ENCODE measurements at regions not wholly inside any gene's neighbourhood (a gene's known extent, or its start where the extent isn't known, plus 50 kb on each side); places are given as distances from the start of the nearest gene placed in this dataset.

DNA sequence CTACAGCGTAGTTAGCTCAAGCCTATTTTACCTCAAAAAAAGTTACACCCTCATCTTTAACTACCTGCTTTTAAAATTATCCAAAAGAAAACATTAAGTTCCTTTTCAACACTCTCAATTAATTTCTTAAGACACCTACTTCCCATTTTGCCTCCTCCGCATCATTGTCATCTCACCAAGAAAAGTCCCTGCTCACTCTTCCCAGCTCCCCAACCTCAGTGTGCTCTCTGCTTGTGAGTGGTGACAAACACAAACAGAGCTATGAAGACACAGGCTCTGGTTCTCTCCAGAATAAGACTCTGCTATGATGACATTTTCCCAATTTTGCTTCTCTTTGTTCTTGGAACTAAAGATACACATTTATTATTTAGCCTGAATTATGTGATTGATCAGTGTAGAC lies 385.1 kb upstream of the HTR2A start:
- no peaks in the 10 kb centered on the region for H3K36me3 Mint-ChIP-seq (ENCODE audit: low read depth, unreplicated experiment)
- Histone ChIP-seq H3K79me2 (ENCODE audit: insufficient read depth, low read length) (no peaks in the 10 kb centered on the region), H3K4me1 (ENCODE audit: insufficient read depth, low read length) (peaks cover 3% of the 10 kb centered on the region), H3K9ac (ENCODE audit: low read length) (no peak overlapping the region), H3K4me2 (ENCODE audit: low read length) (no peak overlapping the region), H3K9me3 (ENCODE audit: insufficient read depth, low read depth, low read length) (no peaks in the 10 kb centered on the region), H2AFZ (ENCODE audit: low read depth, low read length) (no peak overlapping the region), H3K4me3 (ENCODE audit: insufficient read depth, low read depth, low read length) (no peak overlapping the region), H3K27ac (ENCODE audit: low read depth, low read length) (no peak overlapping the region), H3K36me3 (ENCODE audit: insufficient read depth, low read length) (no peaks in the 10 kb centered on the region), H3K27me3 (ENCODE audit: insufficient read depth, low read length) (no peaks in the 10 kb centered on the region), H4K20me1 (ENCODE audit: insufficient read depth, low read length) (no peaks in the 10 kb centered on the region)
- no peaks in the 10 kb centered on the region for H3K9me3 Mint-ChIP-seq (ENCODE audit: unreplicated experiment)
- H3K4me3 Mint-ChIP-seq (ENCODE audit: unreplicated experiment), result no peak overlapping the region
- no peak overlapping the region for H3K27ac Mint-ChIP-seq (ENCODE audit: unreplicated experiment)
- DNase-seq (ENCODE audit: low read depth) (no peak), FAIRE-seq (no peak)
- H3K27me3 Mint-ChIP-seq (ENCODE audit: low read depth, unreplicated experiment), result no peaks in the 10 kb centered on the region
- peaks cover 1% of the 10 kb centered on the region for H3K4me1 Mint-ChIP-seq (ENCODE audit: low read depth, unreplicated experiment)
- TF ChIP-seq EZH2 (IDR thresholded peaks at IDR 0.05; ENCODE audit: insufficient read depth, low read length), result no peak

DNA sequence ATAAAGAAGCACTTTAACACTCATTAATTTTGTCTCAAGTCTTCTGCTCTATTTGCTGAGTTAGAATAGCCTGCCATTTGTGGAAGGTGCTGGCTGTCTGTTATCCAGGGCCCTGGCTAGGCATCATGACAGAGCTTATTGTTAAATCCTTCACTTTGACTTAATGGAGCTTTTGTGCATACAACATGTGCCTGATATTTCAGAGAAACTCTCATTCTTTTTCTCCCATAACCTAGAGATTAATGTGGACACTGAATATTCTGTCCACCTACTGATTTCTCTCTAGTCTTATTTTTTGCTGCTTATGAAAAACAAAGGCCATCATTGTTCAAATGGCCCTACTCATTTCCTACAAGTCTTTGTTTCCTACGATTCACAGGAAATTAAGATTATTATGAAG lies 383.1 kb upstream of the HTR2A start:
- no peak overlapping the region for H3K27ac Mint-ChIP-seq (ENCODE audit: unreplicated experiment)

DNA sequence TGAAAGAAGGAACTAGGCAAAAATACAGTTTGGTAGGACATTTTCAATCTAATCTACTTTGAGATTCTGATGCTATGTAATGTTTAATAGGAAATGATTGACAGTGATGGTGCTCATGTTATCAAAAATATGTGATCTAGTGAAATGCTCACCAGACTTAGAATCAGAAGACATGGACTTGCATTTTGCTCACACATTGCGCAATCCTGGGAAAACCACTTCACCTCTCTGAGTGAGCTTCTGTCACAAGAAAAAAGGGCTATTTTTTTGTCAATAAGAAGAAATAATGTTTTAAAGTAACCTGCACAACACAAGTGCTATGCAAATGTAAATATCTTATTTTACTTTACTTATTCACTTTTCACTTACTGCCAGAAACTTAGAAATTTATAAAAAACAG lies 380.9 kb upstream of the HTR2A start:
- Histone ChIP-seq H3K79me2 (ENCODE audit: insufficient read depth, low read length) (no peaks in the 10 kb centered on the region), H3K4me3 (ENCODE audit: insufficient read depth, low read depth, low read length) (no peak overlapping the region), H3K4me2 (ENCODE audit: low read length) (no peak overlapping the region), H3K9me3 (ENCODE audit: insufficient read depth, low read depth, low read length) (no peaks in the 10 kb centered on the region), H3K36me3 (ENCODE audit: insufficient read depth, low read length) (no peaks in the 10 kb centered on the region), H3K27ac (ENCODE audit: low read depth, low read length) (no peak overlapping the region), H3K9ac (ENCODE audit: low read length) (no peak overlapping the region), H3K4me1 (ENCODE audit: insufficient read depth, low read length) (no peaks in the 10 kb centered on the region), H3K27me3 (ENCODE audit: insufficient read depth, low read length) (no peaks in the 10 kb centered on the region), H4K20me1 (ENCODE audit: insufficient read depth, low read length) (no peaks in the 10 kb centered on the region), H2AFZ (ENCODE audit: low read depth, low read length) (no peak overlapping the region)
- no peak for DNase-seq (ENCODE audit: low read depth)
- H3K36me3 Mint-ChIP-seq (ENCODE audit: low read depth, unreplicated experiment), result no peaks in the 10 kb centered on the region
- H3K27me3 Mint-ChIP-seq (ENCODE audit: low read depth, unreplicated experiment), result no peaks in the 10 kb centered on the region
- H3K4me1 Mint-ChIP-seq (ENCODE audit: low read depth, unreplicated experiment), result no peaks in the 10 kb centered on the region
- FAIRE-seq, result no peak
- H3K4me3 Mint-ChIP-seq (ENCODE audit: unreplicated experiment), result no peak overlapping the region
- H3K27ac Mint-ChIP-seq (ENCODE audit: unreplicated experiment), result no peak overlapping the region
- TF ChIP-seq, protein P1, sequence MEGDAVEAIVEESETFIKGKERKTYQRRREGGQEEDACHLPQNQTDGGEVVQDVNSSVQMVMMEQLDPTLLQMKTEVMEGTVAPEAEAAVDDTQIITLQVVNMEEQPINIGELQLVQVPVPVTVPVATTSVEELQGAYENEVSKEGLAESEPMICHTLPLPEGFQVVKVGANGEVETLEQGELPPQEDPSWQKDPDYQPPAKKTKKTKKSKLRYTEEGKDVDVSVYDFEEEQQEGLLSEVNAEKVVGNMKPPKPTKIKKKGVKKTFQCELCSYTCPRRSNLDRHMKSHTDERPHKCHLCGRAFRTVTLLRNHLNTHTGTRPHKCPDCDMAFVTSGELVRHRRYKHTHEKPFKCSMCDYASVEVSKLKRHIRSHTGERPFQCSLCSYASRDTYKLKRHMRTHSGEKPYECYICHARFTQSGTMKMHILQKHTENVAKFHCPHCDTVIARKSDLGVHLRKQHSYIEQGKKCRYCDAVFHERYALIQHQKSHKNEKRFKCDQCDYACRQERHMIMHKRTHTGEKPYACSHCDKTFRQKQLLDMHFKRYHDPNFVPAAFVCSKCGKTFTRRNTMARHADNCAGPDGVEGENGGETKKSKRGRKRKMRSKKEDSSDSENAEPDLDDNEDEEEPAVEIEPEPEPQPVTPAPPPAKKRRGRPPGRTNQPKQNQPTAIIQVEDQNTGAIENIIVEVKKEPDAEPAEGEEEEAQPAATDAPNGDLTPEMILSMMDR (IDR thresholded peaks at IDR 0.05; ENCODE audit: insufficient read depth, low read depth, low read length), result no peak
- TF ChIP-seq EZH2 (IDR thresholded peaks at IDR 0.05; ENCODE audit: insufficient read depth, low read length), result no peak
- no peaks in the 10 kb centered on the region for H3K9me3 Mint-ChIP-seq (ENCODE audit: unreplicated experiment)

More for the DNA sequence above, 383.1 kb upstream of the HTR2A start:
- no peak overlapping the region for H3K4me3 ChIP-seq (ENCODE audit: insufficient read depth, low read depth, low read length)
- FAIRE-seq (no peak), DNase-seq (ENCODE audit: low read depth) (no peak)
- H3K4me1 ChIP-seq (ENCODE audit: insufficient read depth, low read length), result no peaks in the 10 kb centered on the region
- no peaks in the 10 kb centered on the region for H3K36me3 Mint-ChIP-seq (ENCODE audit: low read depth, unreplicated experiment)
- TF ChIP-seq, protein P1 (IDR thresholded peaks at IDR 0.05; ENCODE audit: insufficient read depth, low read depth, low read length), result no peak
- no peak for TF ChIP-seq EZH2 (IDR thresholded peaks at IDR 0.05; ENCODE audit: insufficient read depth, low read length)
- H3K27me3 Mint-ChIP-seq (ENCODE audit: low read depth, unreplicated experiment), result no peaks in the 10 kb centered on the region
- H3K9me3 Mint-ChIP-seq (ENCODE audit: unreplicated experiment), result no peaks in the 10 kb centered on the region
- H2AFZ ChIP-seq (ENCODE audit: low read depth, low read length), result no peak overlapping the region
- H3K4me1 Mint-ChIP-seq (ENCODE audit: low read depth, unreplicated experiment), result no peaks in the 10 kb centered on the region
- no peaks in the 10 kb centered on the region for H3K79me2 ChIP-seq (ENCODE audit: insufficient read depth, low read length)
- H3K4me2 ChIP-seq (ENCODE audit: low read length), result no peak overlapping the region
- H3K4me3 Mint-ChIP-seq (ENCODE audit: unreplicated experiment), result no peak overlapping the region
- H3K9ac ChIP-seq (ENCODE audit: low read length), result no peak overlapping the region
- H4K20me1 ChIP-seq (ENCODE audit: insufficient read depth, low read length), result no peaks in the 10 kb centered on the region
- H3K36me3 ChIP-seq (ENCODE audit: insufficient read depth, low read length), result no peaks in the 10 kb centered on the region
- H3K27ac ChIP-seq (ENCODE audit: low read depth, low read length), result no peak overlapping the region
- no peaks in the 10 kb centered on the region for H3K27me3 ChIP-seq (ENCODE audit: insufficient read depth, low read length)
- H3K9me3 ChIP-seq (ENCODE audit: insufficient read depth, low read depth, low read length), result no peaks in the 10 kb centered on the region

All from astrocyte (in vitro differentiated cells and primary cell).